Ishikawa (cell line): ENCODE measurements at regions not wholly inside any gene's neighbourhood (a gene's known extent, or its start where the extent isn't known, plus 50 kb on each side); places are given as distances from the start of the nearest gene placed in this dataset.

Experiments used
- CEBPB ChIP-seq: IDR thresholded peaks from 2 replicates; pipeline ENCODE4 v1.6.1; 2012
- CREB1 ChIP-seq: IDR thresholded peaks from 2 replicates; pipeline ENCODE4 v1.6.1; 2012; ENCODE audit warnings: low read depth
- EGR1 ChIP-seq: IDR thresholded peaks from 2 replicates; pipeline ENCODE4 v1.6.1; 2012
- EP300 ChIP-seq: IDR thresholded peaks from 2 replicates; pipeline ENCODE4 v1.6.1; 2012; ENCODE audit warnings: borderline replicate concordance
- FOXM1 ChIP-seq: IDR thresholded peaks from 2 replicates; pipeline ENCODE4 v1.6.1; 2012; ENCODE audit warnings: low read depth, borderline replicate concordance
- MAX ChIP-seq: IDR thresholded peaks from 2 replicates; pipeline ENCODE4 v1.6.1; 2012
- NFIC ChIP-seq: IDR thresholded peaks from 2 replicates; pipeline ENCODE4 v1.6.1; 2012
- RAD21 ChIP-seq: IDR thresholded peaks from 2 replicates; pipeline ENCODE4 v1.6.1; 2012; ENCODE audit warnings: low read depth
- TAF1 ChIP-seq: IDR thresholded peaks from 2 replicates; pipeline ENCODE4 v1.6.1; 2012; ENCODE audit warnings: low read depth, mild to moderate bottlenecking
- TCF12 ChIP-seq: IDR thresholded peaks from 2 replicates; pipeline ENCODE4 v1.6.1; 2012; ENCODE audit warnings: low read depth
- TEAD4 ChIP-seq: IDR thresholded peaks from 2 replicates; pipeline ENCODE4 v1.6.1; 2012
- USF1 ChIP-seq: IDR thresholded peaks from 2 replicates; pipeline ENCODE4 v1.6.1; 2012
- YY1 ChIP-seq: IDR thresholded peaks from 2 replicates; pipeline ENCODE4 v1.6.1; 2012; ENCODE audit warnings: low read depth
- ZBTB7A ChIP-seq: IDR thresholded peaks from 2 replicates; pipeline ENCODE4 v1.6.1; 2012; ENCODE audit warnings: low read depth
- TF ChIP-seq, protein P1 (sequence below): IDR thresholded peaks from 2 replicates; pipeline ENCODE4 v1.6.1; 2012; ENCODE audit warnings: low read depth, mild to moderate bottlenecking

DNA sequence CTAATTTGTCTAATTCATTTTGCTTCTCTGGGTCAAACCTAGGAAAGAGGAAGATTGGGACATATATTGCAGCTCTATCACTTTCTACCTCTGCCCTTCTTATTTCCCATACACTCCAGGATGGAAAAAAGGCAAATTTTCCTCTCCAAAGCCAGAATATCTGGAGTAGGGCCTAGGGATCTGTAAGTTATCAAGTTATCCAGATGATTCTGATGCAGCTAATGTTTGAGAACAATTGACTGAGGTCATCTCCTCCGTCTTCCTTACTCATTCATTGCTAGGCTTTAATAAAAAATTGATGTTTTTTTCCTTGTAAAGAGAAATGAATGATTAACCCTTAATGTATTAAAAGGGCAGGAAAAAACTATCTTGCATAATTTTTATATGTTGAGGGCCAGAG, 211.9 kb upstream of the GLI3 start:
- TF ChIP-seq TEAD4 (no peak), FOXM1 (no peak)

DNA sequence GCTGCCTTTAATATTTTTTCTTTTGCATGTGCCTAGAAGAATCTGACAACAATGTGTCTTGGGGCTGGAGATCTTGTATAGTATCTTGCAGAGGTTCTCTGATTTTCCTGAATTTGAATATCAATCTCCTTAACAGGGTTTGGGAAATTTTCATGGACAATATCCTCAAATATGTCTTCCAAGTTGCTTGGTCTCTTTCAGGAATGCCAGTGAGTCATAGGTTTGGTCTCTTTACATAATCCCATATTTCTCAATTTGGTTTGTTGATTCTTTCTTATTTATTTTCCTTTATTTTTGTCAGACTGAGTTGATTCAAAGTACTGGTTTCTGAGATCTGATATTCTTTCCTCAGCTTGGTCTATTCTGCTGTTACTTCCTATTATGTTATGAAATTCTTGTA, 208.7 kb upstream of the GLI3 start:
- TF ChIP-seq EP300, result no peak
- no peak for TF ChIP-seq EGR1
- no peak for TF ChIP-seq TEAD4
- TF ChIP-seq TAF1, result no peak
- TF ChIP-seq FOXM1, result no peak
- no peak for TF ChIP-seq RAD21

DNA sequence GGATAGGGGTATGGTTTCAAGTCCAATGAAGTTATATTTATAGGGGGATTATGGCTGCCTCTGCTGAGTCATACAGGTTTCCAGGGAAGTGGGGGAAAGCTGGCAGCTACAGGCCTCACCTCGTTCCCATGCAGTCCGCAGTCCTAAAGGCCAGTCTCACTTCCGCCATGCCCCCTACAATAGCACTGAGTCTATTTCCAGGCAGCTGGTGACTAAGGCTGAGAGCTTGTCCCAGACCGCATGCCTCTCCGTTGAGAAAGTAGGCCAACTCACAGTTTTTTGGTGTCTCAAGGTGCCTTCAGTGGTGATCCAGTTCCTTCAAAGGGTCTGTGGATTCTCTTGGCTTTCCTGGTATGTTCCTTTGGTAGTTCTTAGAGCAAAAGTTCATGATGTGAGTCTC, 203.9 kb upstream of the GLI3 start:
- TF ChIP-seq MAX (no peak), EGR1 (no peak), TAF1 (no peak), CEBPB (no peak), CREB1 (no peak), EP300 (no peak), NFIC (no peak), FOXM1 (no peak), USF1 (no peak), YY1 (no peak)

GRCh38 chr7:42432644-42433043, 195.6 kb upstream of the GLI3 start:
- TF ChIP-seq, protein P1, sequence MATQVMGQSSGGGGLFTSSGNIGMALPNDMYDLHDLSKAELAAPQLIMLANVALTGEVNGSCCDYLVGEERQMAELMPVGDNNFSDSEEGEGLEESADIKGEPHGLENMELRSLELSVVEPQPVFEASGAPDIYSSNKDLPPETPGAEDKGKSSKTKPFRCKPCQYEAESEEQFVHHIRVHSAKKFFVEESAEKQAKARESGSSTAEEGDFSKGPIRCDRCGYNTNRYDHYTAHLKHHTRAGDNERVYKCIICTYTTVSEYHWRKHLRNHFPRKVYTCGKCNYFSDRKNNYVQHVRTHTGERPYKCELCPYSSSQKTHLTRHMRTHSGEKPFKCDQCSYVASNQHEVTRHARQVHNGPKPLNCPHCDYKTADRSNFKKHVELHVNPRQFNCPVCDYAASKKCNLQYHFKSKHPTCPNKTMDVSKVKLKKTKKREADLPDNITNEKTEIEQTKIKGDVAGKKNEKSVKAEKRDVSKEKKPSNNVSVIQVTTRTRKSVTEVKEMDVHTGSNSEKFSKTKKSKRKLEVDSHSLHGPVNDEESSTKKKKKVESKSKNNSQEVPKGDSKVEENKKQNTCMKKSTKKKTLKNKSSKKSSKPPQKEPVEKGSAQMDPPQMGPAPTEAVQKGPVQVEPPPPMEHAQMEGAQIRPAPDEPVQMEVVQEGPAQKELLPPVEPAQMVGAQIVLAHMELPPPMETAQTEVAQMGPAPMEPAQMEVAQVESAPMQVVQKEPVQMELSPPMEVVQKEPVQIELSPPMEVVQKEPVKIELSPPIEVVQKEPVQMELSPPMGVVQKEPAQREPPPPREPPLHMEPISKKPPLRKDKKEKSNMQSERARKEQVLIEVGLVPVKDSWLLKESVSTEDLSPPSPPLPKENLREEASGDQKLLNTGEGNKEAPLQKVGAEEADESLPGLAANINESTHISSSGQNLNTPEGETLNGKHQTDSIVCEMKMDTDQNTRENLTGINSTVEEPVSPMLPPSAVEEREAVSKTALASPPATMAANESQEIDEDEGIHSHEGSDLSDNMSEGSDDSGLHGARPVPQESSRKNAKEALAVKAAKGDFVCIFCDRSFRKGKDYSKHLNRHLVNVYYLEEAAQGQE, result no peak
- no peak for TF ChIP-seq CEBPB
- no peak for TF ChIP-seq YY1
- TF ChIP-seq FOXM1, result no peak
- TF ChIP-seq RAD21, result no peak
- no peak for TF ChIP-seq TAF1
- TF ChIP-seq EGR1, result no peak
- no peak for TF ChIP-seq ZBTB7A
- TF ChIP-seq EP300, result no peak
- TF ChIP-seq NFIC, result no peak
- no peak for TF ChIP-seq CREB1
- no peak for TF ChIP-seq TEAD4
- TF ChIP-seq MAX, result no peak
- no peak for TF ChIP-seq USF1
- TF ChIP-seq TCF12, result no peak

DNA sequence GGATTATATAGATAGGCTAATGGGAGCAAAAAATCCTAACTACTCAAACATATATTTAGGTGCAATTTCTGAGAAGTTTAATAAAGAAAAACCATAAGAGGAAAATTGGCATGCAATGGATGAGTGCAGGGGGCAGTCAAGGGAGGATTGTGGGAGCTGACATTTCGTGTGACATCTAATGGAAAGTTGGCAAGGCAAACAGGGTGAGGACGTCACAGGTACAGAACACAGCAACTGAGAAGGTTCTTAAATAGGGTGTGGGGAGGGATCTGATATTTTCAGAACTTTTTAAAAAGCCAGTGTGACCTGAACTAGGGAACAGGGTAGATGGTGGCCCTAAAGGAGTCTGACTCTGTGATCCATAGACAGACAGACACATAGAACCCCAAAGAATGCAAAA, 194.9 kb upstream of the GLI3 start:
- TF ChIP-seq, protein P1, result no peak
- TF ChIP-seq FOXM1, result no peak

DNA sequence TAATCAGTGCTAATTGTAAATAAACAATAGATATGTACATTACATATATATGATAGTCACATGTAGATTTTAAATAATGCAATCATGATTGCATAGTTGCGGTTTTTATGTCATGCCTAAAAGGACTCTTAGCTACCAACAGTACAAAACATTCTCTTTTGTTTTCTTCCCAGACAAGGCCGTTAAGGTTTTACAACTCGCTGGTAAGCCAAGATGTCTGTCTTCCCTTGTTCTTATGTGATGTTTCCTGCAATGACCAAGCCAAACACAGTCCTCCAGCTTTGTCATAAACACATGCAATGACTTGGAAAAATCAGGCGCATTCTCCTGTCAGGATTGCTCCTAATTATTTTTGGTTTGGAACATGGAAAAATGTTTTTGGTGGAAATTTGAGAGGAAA, 192.3 kb upstream of the GLI3 start:
- TF ChIP-seq FOXM1 (no peak), YY1 (no peak), EGR1 (no peak), ZBTB7A (no peak), CEBPB (no peak), EP300 (no peak), NFIC (no peak), TAF1 (no peak), CREB1 (no peak), TEAD4 (no peak), MAX (no peak), RAD21 (no peak), USF1 (no peak), TCF12 (no peak)
- TF ChIP-seq, protein P1, result no peak
